NB4 (cell line): ENCODE measurements at regions not wholly inside any gene's neighbourhood (a gene's known extent, or its start where the extent isn't known, plus 50 kb on each side); places are given as distances from the start of the nearest gene placed in this dataset.

Source experiments
- POLR2A ChIP-seq: IDR thresholded peaks from 2 replicates; pipeline ENCODE4 v1.6.1; 2011; ENCODE audit warnings: mild to moderate bottlenecking; ENCODE audit not compliant: insufficient read length; ENCODE audit errors: extremely low read depth
- TF ChIP-seq, protein P1 (sequence below): IDR thresholded peaks from one replicate; pipeline ENCODE4 v1.5.1; 2012; ENCODE audit warnings: low read depth, low read length

DNA sequence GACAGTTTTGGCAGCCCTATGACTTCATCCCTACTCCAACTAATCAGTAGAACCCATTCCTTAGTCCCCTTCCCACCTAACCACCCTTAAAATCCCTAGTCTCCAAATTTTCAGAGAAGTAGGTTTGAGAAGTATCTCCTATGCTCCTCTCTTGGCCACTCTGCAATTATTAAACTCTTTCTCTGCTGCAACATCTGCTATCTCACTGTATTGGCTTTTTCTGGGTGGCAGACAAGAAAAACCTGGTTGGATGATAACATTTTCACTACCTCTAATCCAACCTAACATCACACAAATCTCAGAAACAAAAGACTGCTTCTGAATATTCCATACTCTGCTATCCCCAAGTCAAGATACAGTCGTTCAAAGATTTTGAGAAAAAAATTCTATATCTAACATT lies 542.4 kb upstream of the SOX9 start:
- TF ChIP-seq, protein P1, sequence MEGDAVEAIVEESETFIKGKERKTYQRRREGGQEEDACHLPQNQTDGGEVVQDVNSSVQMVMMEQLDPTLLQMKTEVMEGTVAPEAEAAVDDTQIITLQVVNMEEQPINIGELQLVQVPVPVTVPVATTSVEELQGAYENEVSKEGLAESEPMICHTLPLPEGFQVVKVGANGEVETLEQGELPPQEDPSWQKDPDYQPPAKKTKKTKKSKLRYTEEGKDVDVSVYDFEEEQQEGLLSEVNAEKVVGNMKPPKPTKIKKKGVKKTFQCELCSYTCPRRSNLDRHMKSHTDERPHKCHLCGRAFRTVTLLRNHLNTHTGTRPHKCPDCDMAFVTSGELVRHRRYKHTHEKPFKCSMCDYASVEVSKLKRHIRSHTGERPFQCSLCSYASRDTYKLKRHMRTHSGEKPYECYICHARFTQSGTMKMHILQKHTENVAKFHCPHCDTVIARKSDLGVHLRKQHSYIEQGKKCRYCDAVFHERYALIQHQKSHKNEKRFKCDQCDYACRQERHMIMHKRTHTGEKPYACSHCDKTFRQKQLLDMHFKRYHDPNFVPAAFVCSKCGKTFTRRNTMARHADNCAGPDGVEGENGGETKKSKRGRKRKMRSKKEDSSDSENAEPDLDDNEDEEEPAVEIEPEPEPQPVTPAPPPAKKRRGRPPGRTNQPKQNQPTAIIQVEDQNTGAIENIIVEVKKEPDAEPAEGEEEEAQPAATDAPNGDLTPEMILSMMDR = no peak
- no peak for TF ChIP-seq POLR2A
